Amniotic epithelial cell (primary cell): ENCODE measurements at regions not wholly inside any gene's neighbourhood (a gene's known extent, or its start where the extent isn't known, plus 50 kb on each side); places are given as distances from the start of the nearest gene placed in this dataset.

ENCODE experiments used
- DNase-seq: peaks from one replicate; pipeline ENCODE4 v3.0.0-alpha.2; 2010; ENCODE audit warnings: low read depth

DNA sequence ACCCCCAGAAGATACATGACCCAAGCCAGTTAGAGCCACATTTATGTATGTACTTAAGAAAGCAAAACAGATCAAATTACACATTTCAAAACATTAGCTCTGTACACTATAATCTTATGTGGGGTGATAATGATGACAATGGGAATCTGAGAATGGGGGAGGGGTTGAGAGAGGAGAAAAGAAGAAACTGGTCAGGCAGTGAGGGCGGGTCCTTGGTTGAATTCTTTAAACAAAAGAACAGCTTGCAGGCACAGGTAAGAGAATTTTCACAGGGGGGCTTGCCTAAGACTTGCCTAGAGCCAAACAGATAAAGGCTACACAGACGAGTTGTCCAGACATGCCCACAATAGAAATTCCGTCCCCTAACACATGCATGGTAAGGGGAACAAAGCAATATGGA lies 76.8 kb upstream of the PTER start:
- DNase-seq, result no peak

- DNase-seq, result no peak
Measured at GRCh38 chr10:16360425-16360824, 76.4 kb upstream of the PTER start.

GRCh38 chr10:16361086-16361485 lies 75.7 kb upstream of the PTER start:
- no peak for DNase-seq

- no peak for DNase-seq
Measured at GRCh38 chr10:16363741-16364140, 73.1 kb upstream of the PTER start.

- DNase-seq, result no peak
Measured at GRCh38 chr10:16367621-16368292, 69.1 kb upstream of the PTER start.

DNA sequence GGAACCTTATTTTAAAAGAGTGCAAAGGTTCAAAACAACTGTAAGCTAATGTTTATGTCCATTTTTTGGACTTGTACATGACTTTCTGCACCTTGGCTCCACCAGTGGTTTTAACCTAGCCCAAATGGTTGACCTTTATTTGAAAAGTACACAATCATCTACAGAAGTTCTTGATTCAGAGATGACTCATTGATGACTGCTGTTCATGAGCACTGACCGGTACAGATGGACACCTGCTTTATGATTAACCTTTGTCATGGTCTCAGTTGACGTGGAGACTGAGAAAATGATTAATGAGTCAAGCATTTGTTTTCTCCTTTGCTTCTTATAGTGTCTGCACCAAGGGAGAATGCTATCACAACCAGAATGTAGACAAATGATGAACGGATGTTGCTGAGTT lies 55.7 kb upstream of the PTER start:
- no peak for DNase-seq

DNA sequence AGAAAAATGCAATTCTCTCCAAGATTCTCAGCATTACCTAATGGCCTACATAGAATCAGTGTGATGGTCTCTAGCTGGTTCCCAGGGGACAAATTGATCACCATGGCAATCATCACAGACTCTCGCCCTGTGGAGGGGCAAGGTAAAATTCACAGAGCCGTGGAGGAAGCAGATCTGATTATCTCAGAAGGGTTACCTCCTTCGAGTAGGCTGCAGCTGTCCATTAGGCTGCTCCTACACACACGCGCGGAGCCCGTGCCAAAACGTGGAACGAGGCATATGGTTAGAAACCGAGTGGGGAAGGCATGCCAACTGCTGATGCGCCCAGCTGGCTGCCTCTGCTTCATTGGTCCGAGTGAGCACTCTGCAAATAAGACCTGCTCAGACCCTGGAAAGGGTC lies 52.8 kb upstream of the PTER start:
- no peak for DNase-seq

GRCh38 chr10:16386855-16387254 lies 50.0 kb upstream of the PTER start:
- no peak for DNase-seq
